Heart left ventricle (tissue), 16 donors: ENCODE measurements at regions not wholly inside any gene's neighbourhood (a gene's known extent, or its start where the extent isn't known, plus 50 kb on each side); places are given as distances from the start of the nearest gene placed in this dataset.

Source experiments
- ATAC-seq, 4 donors: fragments of 200-7000 bp; cut with Tn5 transposase; one replicate each; pipeline ENCODE4 v1.9.1; 2020 to 2022; ENCODE audit warnings: moderate library complexity in 4 of 4, mild to moderate bottlenecking in 3 of 4, moderate number of reproducible peaks in 1 of 4
- DNase-seq, 5 donors: peaks; one replicate each; pipeline ENCODE4 v3.0.0-alpha.2; 2020
- H3K27ac ChIP-seq, 12 donors: fragments of 200-600 bp; sonication (generic) in 4 of 12; one replicate each; pipeline versions ENCODE4 v1.5.0 to v1.8.0; 2016 to 2022; ENCODE audit warnings: mild to moderate bottlenecking in 2 of 12
- H3K27me3 ChIP-seq, 9 donors: fragments of 200-600 bp; sonication (generic) in 2 of 9; one replicate each; pipeline versions ENCODE4 v1.5.1 to v1.8.0; 2016 to 2022; ENCODE audit warnings: mild to moderate bottlenecking in 3 of 9
- H3K36me3 ChIP-seq, 9 donors: fragments of 200-600 bp; sonication (generic) in 2 of 9; one replicate each; pipeline versions ENCODE4 v1.5.0 to v1.8.0; 2018 to 2022; ENCODE audit warnings: mild to moderate bottlenecking in 2 of 9
- H3K4me1 ChIP-seq, 12 donors: fragments of 200-600 bp; sonication (generic) in 4 of 12; one replicate each; pipeline versions ENCODE4 v1.5.0 to v1.8.0; 2016 to 2022; ENCODE audit warnings: mild to moderate bottlenecking in 3 of 12
- H3K4me3 ChIP-seq, 12 donors: fragments of 200-600 bp; sonication (generic) in 4 of 12; one replicate each; pipeline versions ENCODE4 v1.5.0 to v1.8.0; 2017 to 2022; ENCODE audit warnings: mild to moderate bottlenecking in 9 of 12, moderate library complexity in 4 of 12
- H3K9me3 ChIP-seq, 12 donors: fragments of 200-600 bp; sonication (generic) in 4 of 12; one replicate each; pipeline versions ENCODE4 v1.5.0 to v1.8.0; 2016 to 2022; ENCODE audit warnings: mild to moderate bottlenecking in 1 of 12
- CTCF ChIP-seq, 12 donors: fragments of 200-600 bp; sonication (generic) in 4 of 12; IDR thresholded peaks; one replicate each; pipeline versions ENCODE4 v1.5.0 to v1.8.0; 2018 to 2022; ENCODE audit warnings: antibody characterized with exemption in 12 of 12, mild to moderate bottlenecking in 5 of 12
- POLR2A ChIP-seq, 2 donors: fragments of 450-650 bp; IDR thresholded peaks; one replicate each; pipeline ENCODE4 v1.6.1; 2017; ENCODE audit warnings: antibody characterized with exemption in 2 of 2, mild to moderate bottlenecking in 2 of 2, moderate library complexity in 2 of 2
- WGBS, 4 donors: extraction: QIAGEN DNeasy Blood & Tissue Kit in 2 of 4; methylation state at CpG; one replicate each; pipeline versions ENCODE4 v1.1.5 to v1.1.7; 2013 to 2018; 5-methylcytosine and 5-hydroxymethylcytosine counted together
- intact Hi-C, 10 donors: fragments of 100-400 bp; cut with DNase I; formaldehyde crosslinking; loops; one replicate each; pipeline versions ENCODE4 v1.11.1 to v1.14.2; 2022
- donor health status: ischemic (EF 13 %, LVEDD 7.1; RV severe dilation, severe dysfunction).
- donor health status: healthy with polysubstance abuse.
- donor health status: DM: no; HTN: yes; CAD: no.
- donor health status: DM: no; HTN: no; CAD: no.
- donor health status: ischemic (EF 25% LVEDD 6.9; RV normal size, moderate dysfunction).
- donor health status: ischemic (EF 25% LVEDD 5.7; RV mildly dilated, moderate dysfunction).
- donor health status: healthy.
- donor health status: DM: yes; HTN: yes; CAD: no.
- donor health status: ischemic (EF 35%, LVEDD 5.7; RV mildly dilated, moderate dysfunction).
- donor health status: nonischemic (EF 11% LVEDD 7.7; RV severe dilation, severe dysfunction).
- donor health status: DM: yes; HTN: yes; CAD: no.
- donor health status: PGD.
- donor health status: ischemic (EF 29% LVEDD 5.4; RV normal size, mild dysfunction).
- donor health status: nonischemic (EF 23%, LVEDD 6.1; RV moderate dilation, normal function).

GRCh38 chr4:171035909-171036308 lies 777.3 kb upstream of the GALNTL6 start:
- Histone ChIP-seq H3K4me3 (no peak overlapping the region), H3K4me1 (no peaks in the 10 kb centered on the region), H3K27me3 (no peaks in the 10 kb centered on the region), H3K36me3 (no peaks in the 10 kb centered on the region), H3K9me3 (no peaks in the 10 kb centered on the region), H3K27ac (no peak overlapping the region)
- 83 to 90% (median 86%) methylated on average over 3 of the region's 3 CpGs for WGBS, 4 donors
- TF ChIP-seq POLR2A (IDR thresholded peaks at IDR 0.05) (no peak), CTCF (IDR thresholded peaks at IDR 0.05) (no peak)
- no peak for ATAC-seq
- intact Hi-C loops, result no loop called here
- DNase-seq, result no peak

GRCh38 chr4:171031338-171031737 lies 781.9 kb upstream of the GALNTL6 start:
- no peak overlapping the region for H3K27ac ChIP-seq
- peaks cover 0 to 10% (median 0%) of the 10 kb centered on the region in 12 donors for H3K9me3 ChIP-seq
- intact Hi-C loops, result no loop called here
- no peaks in the 10 kb centered on the region for H3K4me1 ChIP-seq
- 69 to 75% (median 71%) methylated on average over 1 of the region's 1 CpG for WGBS, 4 donors
- ATAC-seq (no peak), DNase-seq (no peak)
- no peak overlapping the region for H3K4me3 ChIP-seq
- H3K36me3 ChIP-seq, result no peaks in the 10 kb centered on the region
- TF ChIP-seq POLR2A (IDR thresholded peaks at IDR 0.05), result no peak
- TF ChIP-seq CTCF (IDR thresholded peaks at IDR 0.05), result no peak
- no peaks in the 10 kb centered on the region for H3K27me3 ChIP-seq

GRCh38 chr4:171025776-171026175 lies 787.4 kb upstream of the GALNTL6 start:
- Histone ChIP-seq H3K4me1 (no peaks in the 10 kb centered on the region), H3K36me3 (no peaks in the 10 kb centered on the region), H3K27me3 (no peaks in the 10 kb centered on the region), H3K4me3 (no peak overlapping the region), H3K9me3 (peaks cover 0 to 10% (median 0%) of the 10 kb centered on the region in 12 donors), H3K27ac (no peak overlapping the region)
- intact Hi-C loops, result no loop called here
- ATAC-seq (no peak), DNase-seq (no peak)
- TF ChIP-seq CTCF (IDR thresholded peaks at IDR 0.05) (no peak), POLR2A (IDR thresholded peaks at IDR 0.05) (no peak)
- 70 to 82% (median 79%) methylated on average over 2 of the region's 2 CpGs for WGBS, 4 donors

GRCh38 chr4:171025343-171025742 lies 787.9 kb upstream of the GALNTL6 start:
- intact Hi-C loops, result no loop called here
- no peaks in the 10 kb centered on the region for H3K4me1 ChIP-seq
- peaks cover 0 to 11% (median 0%) of the 10 kb centered on the region in 12 donors for H3K9me3 ChIP-seq
- no peaks in the 10 kb centered on the region for H3K36me3 ChIP-seq
- ATAC-seq (no peak), DNase-seq (no peak)
- H3K4me3 ChIP-seq, result no peak overlapping the region
- TF ChIP-seq POLR2A (IDR thresholded peaks at IDR 0.05) (no peak), CTCF (IDR thresholded peaks at IDR 0.05) (no peak)
- 47 to 58% (median 56%) methylated on average over 2 of the region's 2 CpGs for WGBS, 4 donors
- H3K27ac ChIP-seq, result no peak overlapping the region
- no peaks in the 10 kb centered on the region for H3K27me3 ChIP-seq
